ENCODE measurements at regions not wholly inside any gene's neighbourhood (a gene's known extent, or its start where the extent isn't known, plus 50 kb on each side); places are given as distances from the start of the nearest gene placed in this dataset.

- DNase-seq (ENCODE audit: extremely low read depth, low read depth, low spot score), result no peak
Measured at GRCh38 chr1:70916034-70916427, 131.6 kb downstream of the PTGER3 start.

- no peak for DNase-seq (ENCODE audit: extremely low read depth, low read depth, low spot score)
Measured at GRCh38 chr1:70919706-70920323, 127.8 kb downstream of the PTGER3 start.

Data from glomerular endothelial cell (primary cell).